Activated B cell treated with CpG ODN at 0.5 μM for 24 hours (primary cell): ENCODE measurements at regions not wholly inside any gene's neighbourhood (a gene's known extent, or its start where the extent isn't known, plus 50 kb on each side); places are given as distances from the start of the nearest gene placed in this dataset.

Experiments
- ATAC-seq: fragments of 200-7000 bp; cut with Tn5 transposase; one replicate; pipeline ENCODE4 v1.10.0; 2021; ENCODE audit warnings: low read depth, mild to moderate bottlenecking, moderate library complexity
- CTCF ChIA-PET: fragments of 350-600 bp; sonication (Branson Sonifier 250); formaldehyde crosslinking; loops from one replicate; lab custom pipeline; 2021; ENCODE audit warnings: antibody characterized with exemption; lab: Charles Lee
- POLR2A ChIA-PET: fragments of 350-600 bp; sonication (Branson Sonifier 250); formaldehyde crosslinking; loops from one replicate; lab custom pipeline; 2021; ENCODE audit warnings: antibody characterized with exemption; lab: Charles Lee
- DNase-seq: peaks from one replicate; pipeline ENCODE4 v3.0.0; 2022
- H3K27ac Mint-ChIP-seq: one replicate; pipeline ENCODE4 v1.8.0; 2020; ENCODE audit warnings: mixed read lengths
- H3K27me3 Mint-ChIP-seq: one replicate; pipeline ENCODE4 v1.8.0; 2021; ENCODE audit warnings: mixed read lengths
- H3K36me3 Mint-ChIP-seq: one replicate; pipeline ENCODE4 v1.8.0; 2021; ENCODE audit warnings: low read depth, mixed read lengths
- H3K4me1 Mint-ChIP-seq: one replicate; pipeline ENCODE4 v1.8.0; 2021; ENCODE audit warnings: mixed read lengths
- H3K4me3 Mint-ChIP-seq: one replicate; pipeline ENCODE4 v1.8.0; 2020; ENCODE audit warnings: mild to moderate bottlenecking, mixed read lengths
- H3K9me3 Mint-ChIP-seq: one replicate; pipeline ENCODE4 v1.8.0; 2020; ENCODE audit warnings: mixed read lengths
- CTCF ChIP-seq: fragments of 200-600 bp; IDR thresholded peaks from one replicate; pipeline ENCODE4 v1.8.0; 2022; ENCODE audit warnings: antibody characterized with exemption, mild to moderate bottlenecking
- intact Hi-C: fragments of 100-400 bp; cut with micrococcal nuclease; formaldehyde crosslinking; loops from one replicate; pipeline ENCODE4 v1.15.1; 2024

- Mint-ChIP-seq H3K4me3 (no peak overlapping the region), H3K27ac (no peak overlapping the region), H3K27me3 (peaks cover 27% of the 10 kb centered on the region), H3K9me3 (peaks cover 9% of the 10 kb centered on the region), H3K4me1 (no peaks in the 10 kb centered on the region), H3K36me3 (no peaks in the 10 kb centered on the region)
- ATAC-seq (no peak), DNase-seq (no peak)
- no peak for TF ChIP-seq CTCF
- intact Hi-C loops = no loop called here
- CTCF ChIA-PET = no interaction called here
- POLR2A ChIA-PET = no interaction called here
Measured at GRCh38 chr20:58579069-58579818, 64.0 kb upstream of the APCDD1L start.

GRCh38 chr20:58577871-58578598 is 62.8 kb upstream of the APCDD1L start:
- no peak for ATAC-seq
- intact Hi-C loops = no loop called here

GRCh38 chr20:58577139-58577806 is 62.1 kb upstream of the APCDD1L start:
- POLR2A ChIA-PET = no interaction called here
- CTCF ChIA-PET = no interaction called here
- no peak for TF ChIP-seq CTCF
- peaks cover 3% of the 10 kb centered on the region for H3K9me3 Mint-ChIP-seq
- ATAC-seq = no peak
- DNase-seq = no peak
- no peaks in the 10 kb centered on the region for H3K36me3 Mint-ChIP-seq
- no peaks in the 10 kb centered on the region for H3K4me1 Mint-ChIP-seq
- H3K4me3 Mint-ChIP-seq = no peak overlapping the region
- H3K27me3 Mint-ChIP-seq = peaks cover 31% of the 10 kb centered on the region
- intact Hi-C loops = no loop called here
- H3K27ac Mint-ChIP-seq = no peak overlapping the region

More at GRCh38 chr20:58577871-58578598, 62.8 kb upstream of the APCDD1L start:
- CTCF ChIA-PET = no interaction called here
- Mint-ChIP-seq H3K4me1 (no peaks in the 10 kb centered on the region), H3K4me3 (no peak overlapping the region), H3K36me3 (no peaks in the 10 kb centered on the region), H3K27me3 (peaks cover 28% of the 10 kb centered on the region), H3K27ac (no peak overlapping the region), H3K9me3 (peaks cover 9% of the 10 kb centered on the region)
- TF ChIP-seq CTCF = no peak
- no peak for DNase-seq
- POLR2A ChIA-PET = no interaction called here

- ATAC-seq (no peak), DNase-seq (no peak)
- no peak for TF ChIP-seq CTCF
- Mint-ChIP-seq H3K4me1 (no peaks in the 10 kb centered on the region), H3K9me3 (no peaks in the 10 kb centered on the region), H3K27me3 (peaks cover 31% of the 10 kb centered on the region), H3K4me3 (no peak overlapping the region), H3K36me3 (no peaks in the 10 kb centered on the region), H3K27ac (no peak overlapping the region)
- ChIA-PET CTCF (no interaction called here), POLR2A (no interaction called here)
- intact Hi-C loops = no loop called here
Measured at GRCh38 chr20:58576603-58576970, 61.4 kb upstream of the APCDD1L start.
